ENCODE measurements at regions not wholly inside any gene's neighbourhood (a gene's known extent, or its start where the extent isn't known, plus 50 kb on each side); places are given as distances from the start of the nearest gene placed in this dataset.

DNA sequence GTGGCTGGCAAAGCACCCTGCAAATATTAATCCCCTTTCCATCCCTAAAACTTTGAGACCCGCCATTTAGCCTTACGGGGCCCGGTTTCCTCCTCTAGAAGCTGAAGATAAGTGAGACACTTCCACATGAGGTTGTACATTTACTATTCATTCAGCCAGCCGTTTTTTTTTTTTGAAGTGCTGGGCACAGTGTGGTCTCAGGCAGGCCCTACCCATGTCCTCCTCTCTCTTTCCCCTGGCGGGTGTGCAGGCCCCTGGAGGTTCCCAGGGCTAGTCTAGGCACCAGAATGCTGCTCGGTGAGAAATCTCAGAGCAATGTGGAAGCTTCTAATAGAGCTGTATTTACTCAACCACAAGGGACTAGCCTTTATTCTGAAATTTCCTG, 107.4 kb upstream of the LARP1 start:
- TF ChIP-seq, protein P1, sequence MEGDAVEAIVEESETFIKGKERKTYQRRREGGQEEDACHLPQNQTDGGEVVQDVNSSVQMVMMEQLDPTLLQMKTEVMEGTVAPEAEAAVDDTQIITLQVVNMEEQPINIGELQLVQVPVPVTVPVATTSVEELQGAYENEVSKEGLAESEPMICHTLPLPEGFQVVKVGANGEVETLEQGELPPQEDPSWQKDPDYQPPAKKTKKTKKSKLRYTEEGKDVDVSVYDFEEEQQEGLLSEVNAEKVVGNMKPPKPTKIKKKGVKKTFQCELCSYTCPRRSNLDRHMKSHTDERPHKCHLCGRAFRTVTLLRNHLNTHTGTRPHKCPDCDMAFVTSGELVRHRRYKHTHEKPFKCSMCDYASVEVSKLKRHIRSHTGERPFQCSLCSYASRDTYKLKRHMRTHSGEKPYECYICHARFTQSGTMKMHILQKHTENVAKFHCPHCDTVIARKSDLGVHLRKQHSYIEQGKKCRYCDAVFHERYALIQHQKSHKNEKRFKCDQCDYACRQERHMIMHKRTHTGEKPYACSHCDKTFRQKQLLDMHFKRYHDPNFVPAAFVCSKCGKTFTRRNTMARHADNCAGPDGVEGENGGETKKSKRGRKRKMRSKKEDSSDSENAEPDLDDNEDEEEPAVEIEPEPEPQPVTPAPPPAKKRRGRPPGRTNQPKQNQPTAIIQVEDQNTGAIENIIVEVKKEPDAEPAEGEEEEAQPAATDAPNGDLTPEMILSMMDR (IDR thresholded peaks at IDR 0.05), result no peak
- TF ChIP-seq POLR2A (IDR thresholded peaks at IDR 0.05) (no peak), POLR2AphosphoS5 (IDR thresholded peaks at IDR 0.05) (no peak)
